ENCODE measurements at regions not wholly inside any gene's neighbourhood (a gene's known extent, or its start where the extent isn't known, plus 50 kb on each side); places are given as distances from the start of the nearest gene placed in this dataset.

DNA sequence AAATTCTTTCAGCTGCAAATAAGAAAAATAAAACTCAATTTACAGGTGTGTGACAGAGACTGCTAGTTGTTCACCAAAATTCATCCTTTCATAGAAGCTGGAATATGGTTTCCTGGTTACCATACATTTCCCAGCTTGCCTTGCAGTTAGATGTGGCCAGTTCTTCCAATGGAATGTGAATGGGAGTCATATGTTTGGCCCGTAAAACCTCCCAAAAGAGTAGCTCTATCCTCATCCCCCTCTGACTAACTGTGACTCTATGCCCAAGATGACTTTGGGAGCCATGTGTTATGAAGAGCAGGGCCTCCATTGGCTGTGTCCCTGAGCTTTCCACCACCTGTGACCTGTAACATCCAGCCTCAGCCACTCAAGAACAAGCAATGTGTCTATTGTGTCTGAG, 90.6 kb upstream of the NGF start:
- no peaks in the 10 kb centered on the region for H3K36me3 ChIP-seq (ENCODE audit: control insufficient read depth, insufficient read depth, low read length)
- Mint-ChIP-seq H3K36me3 (ENCODE audit: insufficient read depth, unreplicated experiment) (no peaks in the 10 kb centered on the region), H3K27ac (ENCODE audit: unreplicated experiment) (no peak overlapping the region), H3K9me3 (ENCODE audit: unreplicated experiment) (peaks cover 14% of the 10 kb centered on the region), H3K4me3 (ENCODE audit: unreplicated experiment) (no peak overlapping the region), H3K4me1 (ENCODE audit: low read depth, unreplicated experiment) (peaks cover 14% of the 10 kb centered on the region), H3K27me3 (ENCODE audit: insufficient read depth, unreplicated experiment) (no peaks in the 10 kb centered on the region)
- peaks cover 19% of the 10 kb centered on the region for H3K4me1 ChIP-seq
- no TSS peak for BruUV-seq (replicated peaks)
- TF ChIP-seq, protein P1, sequence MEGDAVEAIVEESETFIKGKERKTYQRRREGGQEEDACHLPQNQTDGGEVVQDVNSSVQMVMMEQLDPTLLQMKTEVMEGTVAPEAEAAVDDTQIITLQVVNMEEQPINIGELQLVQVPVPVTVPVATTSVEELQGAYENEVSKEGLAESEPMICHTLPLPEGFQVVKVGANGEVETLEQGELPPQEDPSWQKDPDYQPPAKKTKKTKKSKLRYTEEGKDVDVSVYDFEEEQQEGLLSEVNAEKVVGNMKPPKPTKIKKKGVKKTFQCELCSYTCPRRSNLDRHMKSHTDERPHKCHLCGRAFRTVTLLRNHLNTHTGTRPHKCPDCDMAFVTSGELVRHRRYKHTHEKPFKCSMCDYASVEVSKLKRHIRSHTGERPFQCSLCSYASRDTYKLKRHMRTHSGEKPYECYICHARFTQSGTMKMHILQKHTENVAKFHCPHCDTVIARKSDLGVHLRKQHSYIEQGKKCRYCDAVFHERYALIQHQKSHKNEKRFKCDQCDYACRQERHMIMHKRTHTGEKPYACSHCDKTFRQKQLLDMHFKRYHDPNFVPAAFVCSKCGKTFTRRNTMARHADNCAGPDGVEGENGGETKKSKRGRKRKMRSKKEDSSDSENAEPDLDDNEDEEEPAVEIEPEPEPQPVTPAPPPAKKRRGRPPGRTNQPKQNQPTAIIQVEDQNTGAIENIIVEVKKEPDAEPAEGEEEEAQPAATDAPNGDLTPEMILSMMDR (IDR thresholded peaks at IDR 0.05; ENCODE audit: insufficient read depth in 1 of 2, low read depth in 1 of 2, low read length in 1 of 2, severe bottlenecking in 1 of 2, unreplicated experiment in 1 of 2) = no peak
- ChIA-PET POLR2A (interaction anchor here (0.8 kb wide), 1 partner anchor 13 kb away, joined by 3 read pairs; no protein-coding TSS in a partner anchor), CTCF (no interaction called here)
- H3K9me3 ChIP-seq = no peaks in the 10 kb centered on the region
- no peak for DNase-seq
- intact Hi-C loops (cut with micrococcal nuclease; ENCODE audit: unreplicated experiment) = no loop called here
- no peak overlapping the region for H3K4me3 ChIP-seq (ENCODE audit: low read depth, low read length)
- H3K27me3 ChIP-seq (replicated peaks; ENCODE audit: control insufficient read depth, insufficient read depth, low read length) = no peaks in the 10 kb centered on the region

DNA sequence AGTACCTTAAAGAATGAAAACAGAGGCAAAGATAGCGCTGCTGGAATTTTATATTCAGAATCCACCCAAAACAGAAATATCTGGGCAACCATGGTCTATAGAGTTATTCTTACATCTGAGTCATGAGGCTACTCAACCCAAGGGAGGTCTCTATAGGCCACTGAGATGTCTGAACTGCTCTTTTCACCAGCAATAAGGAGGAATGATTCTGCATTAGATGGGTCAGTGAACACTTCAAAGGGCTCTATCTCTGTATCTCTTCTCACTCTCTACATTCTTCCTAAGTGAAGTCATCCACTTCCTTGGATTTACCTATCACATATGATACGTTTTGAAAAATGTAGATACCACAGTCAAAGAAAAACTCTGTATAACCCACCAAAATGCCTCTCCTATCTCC, 90.2 kb upstream of the NGF start:
- H3K4me1 ChIP-seq = peaks cover 19% of the 10 kb centered on the region
- DNase-seq = no peak
- Mint-ChIP-seq H3K4me1 (ENCODE audit: low read depth, unreplicated experiment) (peaks cover 14% of the 10 kb centered on the region), H3K27ac (ENCODE audit: unreplicated experiment) (no peak overlapping the region), H3K27me3 (ENCODE audit: insufficient read depth, unreplicated experiment) (no peaks in the 10 kb centered on the region), H3K4me3 (ENCODE audit: unreplicated experiment) (no peak overlapping the region), H3K36me3 (ENCODE audit: insufficient read depth, unreplicated experiment) (no peaks in the 10 kb centered on the region), H3K9me3 (ENCODE audit: unreplicated experiment) (peaks cover 14% of the 10 kb centered on the region)
- H3K36me3 ChIP-seq (ENCODE audit: control insufficient read depth, insufficient read depth, low read length) = no peaks in the 10 kb centered on the region
- POLR2A ChIA-PET = interaction anchor here (0.8 kb wide), 1 partner anchor 13 kb away, joined by 3 read pairs; no protein-coding TSS in a partner anchor
- intact Hi-C loops (cut with micrococcal nuclease; ENCODE audit: unreplicated experiment) = no loop called here
- H3K9me3 ChIP-seq = no peaks in the 10 kb centered on the region
- no peaks in the 10 kb centered on the region for H3K27me3 ChIP-seq (replicated peaks; ENCODE audit: control insufficient read depth, insufficient read depth, low read length)
- no peak overlapping the region for H3K4me3 ChIP-seq (ENCODE audit: low read depth, low read length)
- no TSS peak for BruUV-seq (replicated peaks)
- CTCF ChIA-PET = no interaction called here
- TF ChIP-seq, protein P1 (IDR thresholded peaks at IDR 0.05; ENCODE audit: insufficient read depth in 1 of 2, low read depth in 1 of 2, low read length in 1 of 2, severe bottlenecking in 1 of 2, unreplicated experiment in 1 of 2) = no peak

GRCh38 chr1:115426956-115427355, 88.9 kb upstream of the NGF start:
- no TSS peak for BruUV-seq (replicated peaks)
- intact Hi-C loops (cut with micrococcal nuclease; ENCODE audit: unreplicated experiment) = no loop called here
- no peak overlapping the region for H3K4me3 ChIP-seq (ENCODE audit: low read depth, low read length)
- H3K4me1 ChIP-seq = peaks cover 19% of the 10 kb centered on the region
- H3K4me1 Mint-ChIP-seq (ENCODE audit: low read depth, unreplicated experiment) = peaks cover 8% of the 10 kb centered on the region
- ChIA-PET CTCF (no interaction called here), POLR2A (no interaction called here)
- H3K27me3 ChIP-seq (replicated peaks; ENCODE audit: control insufficient read depth, insufficient read depth, low read length) = no peaks in the 10 kb centered on the region
- no peaks in the 10 kb centered on the region for H3K9me3 ChIP-seq
- H3K9me3 Mint-ChIP-seq (ENCODE audit: unreplicated experiment) = peaks cover 14% of the 10 kb centered on the region
- TF ChIP-seq, protein P1 (IDR thresholded peaks at IDR 0.05; ENCODE audit: insufficient read depth in 1 of 2, low read depth in 1 of 2, low read length in 1 of 2, severe bottlenecking in 1 of 2, unreplicated experiment in 1 of 2) = no peak
- H3K36me3 ChIP-seq (ENCODE audit: control insufficient read depth, insufficient read depth, low read length) = no peaks in the 10 kb centered on the region
- no peak for DNase-seq
- no peak overlapping the region for H3K4me3 Mint-ChIP-seq (ENCODE audit: unreplicated experiment)
- H3K36me3 Mint-ChIP-seq (ENCODE audit: insufficient read depth, unreplicated experiment) = no peaks in the 10 kb centered on the region
- no peak overlapping the region for H3K27ac Mint-ChIP-seq (ENCODE audit: unreplicated experiment)
- no peaks in the 10 kb centered on the region for H3K27me3 Mint-ChIP-seq (ENCODE audit: insufficient read depth, unreplicated experiment)

Data from Caco-2 (cell line).